ENCODE measurements at regions not wholly inside any gene's neighbourhood (a gene's known extent, or its start where the extent isn't known, plus 50 kb on each side); places are given as distances from the start of the nearest gene placed in this dataset.

DNA sequence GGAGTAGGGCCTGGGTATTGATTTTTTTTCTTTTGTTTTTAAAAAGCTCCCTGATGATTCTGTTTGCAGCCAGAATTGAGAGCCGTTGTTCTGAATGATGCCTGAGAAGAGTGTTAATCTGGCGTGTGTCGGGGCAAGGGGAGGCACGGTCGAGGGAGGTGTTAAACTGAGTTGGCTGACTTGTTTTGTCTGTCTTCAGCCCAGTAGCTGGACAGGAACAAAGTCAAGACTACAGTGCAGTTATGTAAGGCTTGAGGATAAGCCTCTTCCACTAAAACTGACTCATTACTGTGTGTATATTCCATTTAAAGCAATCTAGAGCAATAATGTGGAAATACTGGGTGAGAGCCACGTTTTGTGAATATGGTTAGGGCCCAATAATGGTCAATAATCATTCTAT is 119.0 kb upstream of the DLG1 start:
- TF ChIP-seq POLR2A (IDR thresholded peaks at IDR 0.05; ENCODE audit: low read depth, low read length) (no peak), TAF1 (IDR thresholded peaks at IDR 0.05; ENCODE audit: borderline replicate concordance, low read depth, low read length) (no peak), POLR2AphosphoS5 (IDR thresholded peaks at IDR 0.05; ENCODE audit: low read depth, low read length) (no peak)
